ENCODE measurements at regions not wholly inside any gene's neighbourhood (a gene's known extent, or its start where the extent isn't known, plus 50 kb on each side); places are given as distances from the start of the nearest gene placed in this dataset.

DNA sequence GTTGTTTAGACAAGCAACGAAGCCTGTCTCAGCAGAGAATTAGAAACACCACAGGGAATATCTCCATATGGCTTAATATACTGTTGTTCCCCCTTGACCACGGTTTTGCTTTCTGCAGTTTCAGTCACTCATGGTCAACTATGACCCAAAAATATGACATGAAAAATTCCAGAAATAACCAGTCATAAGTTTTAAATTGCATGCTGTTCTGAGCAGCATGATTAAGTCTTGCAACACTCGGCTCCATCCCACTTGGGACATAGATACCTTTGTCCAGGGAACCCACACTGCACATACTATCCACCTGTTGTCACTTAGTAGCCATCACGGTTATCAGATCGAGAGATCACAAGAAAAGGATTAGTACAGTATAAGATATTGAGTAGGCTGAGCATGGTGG, 60.7 kb upstream of the FOXK1 start:
- no peaks in the 10 kb centered on the region for H3K36me3 ChIP-seq
- no peak overlapping the region for H3K4me3 ChIP-seq
- ATAC-seq (no peak), DNase-seq (no peak)
- no peak overlapping the region for H3K27ac ChIP-seq
- intact Hi-C loops (cut with DNase I) = no loop called here
- no peaks in the 10 kb centered on the region for H3K9me3 ChIP-seq
- H3K4me1 ChIP-seq = no peaks in the 10 kb centered on the region
- TF ChIP-seq POLR2A (IDR thresholded peaks at IDR 0.05) = no peak
- TF ChIP-seq, protein P1, sequence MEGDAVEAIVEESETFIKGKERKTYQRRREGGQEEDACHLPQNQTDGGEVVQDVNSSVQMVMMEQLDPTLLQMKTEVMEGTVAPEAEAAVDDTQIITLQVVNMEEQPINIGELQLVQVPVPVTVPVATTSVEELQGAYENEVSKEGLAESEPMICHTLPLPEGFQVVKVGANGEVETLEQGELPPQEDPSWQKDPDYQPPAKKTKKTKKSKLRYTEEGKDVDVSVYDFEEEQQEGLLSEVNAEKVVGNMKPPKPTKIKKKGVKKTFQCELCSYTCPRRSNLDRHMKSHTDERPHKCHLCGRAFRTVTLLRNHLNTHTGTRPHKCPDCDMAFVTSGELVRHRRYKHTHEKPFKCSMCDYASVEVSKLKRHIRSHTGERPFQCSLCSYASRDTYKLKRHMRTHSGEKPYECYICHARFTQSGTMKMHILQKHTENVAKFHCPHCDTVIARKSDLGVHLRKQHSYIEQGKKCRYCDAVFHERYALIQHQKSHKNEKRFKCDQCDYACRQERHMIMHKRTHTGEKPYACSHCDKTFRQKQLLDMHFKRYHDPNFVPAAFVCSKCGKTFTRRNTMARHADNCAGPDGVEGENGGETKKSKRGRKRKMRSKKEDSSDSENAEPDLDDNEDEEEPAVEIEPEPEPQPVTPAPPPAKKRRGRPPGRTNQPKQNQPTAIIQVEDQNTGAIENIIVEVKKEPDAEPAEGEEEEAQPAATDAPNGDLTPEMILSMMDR (IDR thresholded peaks at IDR 0.05) = no peak
- no peaks in the 10 kb centered on the region for H3K27me3 ChIP-seq
- WGBS (ENCODE audit: insufficient coverage, low coverage, low lambda C conversion rate, missing lambda C conversion rate) = 73% methylated on average over 5 of the region's 5 CpGs

GRCh38 chr7:4626318-4626845, 55.7 kb upstream of the FOXK1 start:
- intact Hi-C loops (cut with DNase I) = no loop called here
- no peak overlapping the region for H3K4me3 ChIP-seq
- no peak for ATAC-seq
- DNase-seq = peak in 1 of 3 donors; percentile 15
- H3K9me3 ChIP-seq = no peaks in the 10 kb centered on the region
- WGBS (ENCODE audit: insufficient coverage, low coverage, low lambda C conversion rate, missing lambda C conversion rate) = 78% methylated on average over 3 of the region's 5 CpGs
- no peak for TF ChIP-seq POLR2A (IDR thresholded peaks at IDR 0.05)
- TF ChIP-seq, protein P1 (IDR thresholded peaks at IDR 0.05) = no peak
- peaks cover 0 to under 1% (median 0%) of the 10 kb centered on the region in 4 donors for H3K4me1 ChIP-seq
- no peaks in the 10 kb centered on the region for H3K27me3 ChIP-seq
- no peak overlapping the region for H3K27ac ChIP-seq
- H3K36me3 ChIP-seq = no peaks in the 10 kb centered on the region

DNA sequence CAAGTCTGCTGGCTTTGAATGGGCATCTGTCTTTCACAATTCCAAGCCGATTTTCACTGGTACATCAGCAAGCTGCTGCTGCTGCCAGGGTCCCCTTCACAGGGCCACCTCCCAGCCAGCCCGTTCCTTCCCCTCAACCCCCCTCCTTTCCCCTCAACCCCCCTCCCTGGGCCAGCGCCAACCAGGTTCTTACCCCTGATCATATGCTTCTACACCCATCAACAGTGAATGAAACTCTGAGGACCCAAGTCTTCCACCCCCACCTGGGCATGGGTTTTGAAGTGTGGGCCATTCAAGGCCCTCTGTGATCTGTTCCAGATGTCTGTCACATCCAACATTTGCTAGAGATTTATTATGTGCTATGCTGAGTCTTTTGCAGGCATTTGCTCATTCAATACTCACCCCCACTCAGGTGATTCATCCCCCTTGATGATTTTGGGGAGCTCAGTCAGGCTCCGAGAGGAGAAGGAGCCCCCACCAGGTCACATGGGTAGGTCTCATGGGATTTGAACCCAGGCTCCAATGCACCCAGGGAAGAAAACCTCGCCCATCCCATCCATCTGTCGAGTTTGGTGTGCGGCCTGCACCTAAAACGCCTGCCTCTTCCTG, 52.7 kb upstream of the FOXK1 start:
- no peaks in the 10 kb centered on the region for H3K27me3 ChIP-seq
- no peaks in the 10 kb centered on the region for H3K36me3 ChIP-seq
- intact Hi-C loops (cut with DNase I) = no loop called here
- no peak overlapping the region for H3K4me3 ChIP-seq
- peaks cover 0 to 8% (median 0%) of the 10 kb centered on the region in 4 donors for H3K4me1 ChIP-seq
- TF ChIP-seq POLR2A (IDR thresholded peaks at IDR 0.05) = no peak
- TF ChIP-seq, protein P1 (IDR thresholded peaks at IDR 0.05) = no peak
- H3K27ac ChIP-seq = no peak overlapping the region
- peak in 1 of 3 donors; percentile 4 for DNase-seq
- no peaks in the 10 kb centered on the region for H3K9me3 ChIP-seq
- no peak for ATAC-seq
- 59% methylated on average over 7 of the region's 8 CpGs for WGBS (ENCODE audit: insufficient coverage, low coverage, low lambda C conversion rate, missing lambda C conversion rate)

DNA sequence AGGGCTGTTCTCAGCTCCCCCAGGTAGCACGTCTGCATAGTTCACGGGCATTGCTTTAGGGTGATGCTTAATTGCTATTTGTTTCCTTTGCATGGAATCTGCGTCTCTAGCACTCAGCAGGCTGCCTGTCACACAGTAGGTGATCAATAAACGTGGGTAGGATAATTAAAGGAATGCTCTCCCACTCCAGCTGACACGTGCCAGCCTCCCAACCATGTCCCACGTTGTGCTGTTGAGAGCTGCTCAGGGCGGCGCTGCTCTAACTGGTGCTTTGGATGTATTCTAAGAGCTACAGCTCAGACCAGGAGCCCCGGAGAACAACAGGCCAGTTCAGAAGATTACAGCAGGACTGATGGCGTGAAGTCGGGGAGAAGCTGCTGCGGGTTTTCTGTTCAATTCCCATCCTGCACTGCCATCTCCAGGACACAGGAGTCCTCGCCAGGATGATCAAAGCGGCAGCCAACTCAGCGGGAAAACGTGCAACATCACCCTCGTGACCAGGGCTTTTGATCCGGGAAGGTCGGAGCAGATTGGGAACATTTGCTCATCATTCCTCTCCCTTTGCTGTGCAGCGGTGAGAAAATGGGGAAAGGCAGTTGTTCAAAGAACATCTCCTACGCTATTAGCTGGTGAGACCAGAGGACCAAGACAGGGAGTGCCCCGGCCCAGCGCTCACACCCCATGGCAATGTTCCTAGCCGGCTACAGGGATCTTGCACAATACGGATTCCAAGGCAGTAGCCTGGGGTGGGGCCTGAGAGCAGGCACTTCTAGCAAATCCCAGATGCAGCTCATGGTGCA, 50.5 kb upstream of the FOXK1 start:
- Histone ChIP-seq H3K27ac (no peak overlapping the region), H3K4me3 (no peak overlapping the region), H3K9me3 (no peaks in the 10 kb centered on the region), H3K36me3 (no peaks in the 10 kb centered on the region), H3K27me3 (no peaks in the 10 kb centered on the region), H3K4me1 (peaks cover 0 to 8% (median 0%) of the 10 kb centered on the region in 4 donors)
- DNase-seq (peak; percentile 54 to 70 (median 56)), ATAC-seq (peak; percentile 86 to 95 (median 91))
- WGBS (ENCODE audit: insufficient coverage, low coverage, low lambda C conversion rate, missing lambda C conversion rate) = 19% methylated on average over 17 of the region's 25 CpGs
- intact Hi-C loops (cut with DNase I) = no loop called here
- no peak for TF ChIP-seq POLR2A (IDR thresholded peaks at IDR 0.05)
- TF ChIP-seq, protein P1 (IDR thresholded peaks at IDR 0.05) = peak; percentile 39 to 59 (median 46)

Small RNAs in the stretch of these regions (small RNA-seq; reads per million reads assigned to genes)
- gene CYP3A54P = 0 reads per million in 2 experiments
